Fibroblast of skin of abdomen (primary cell): ENCODE measurements at regions not wholly inside any gene's neighbourhood (a gene's known extent, or its start where the extent isn't known, plus 50 kb on each side); places are given as distances from the start of the nearest gene placed in this dataset.
"Not testable (repeated sequence)": the region's sequence is repeated elsewhere in the genome, so short reads cannot be mapped to it uniquely, and the experiment has no call there.

Experiments
- DNase-seq: peaks from one replicate; pipeline ENCODE4 v3.0.0-alpha.2; 2013

GRCh38 chr16:80250381-80250780, 290.4 kb upstream of the DYNLRB2 start:
- no peak for DNase-seq

DNA sequence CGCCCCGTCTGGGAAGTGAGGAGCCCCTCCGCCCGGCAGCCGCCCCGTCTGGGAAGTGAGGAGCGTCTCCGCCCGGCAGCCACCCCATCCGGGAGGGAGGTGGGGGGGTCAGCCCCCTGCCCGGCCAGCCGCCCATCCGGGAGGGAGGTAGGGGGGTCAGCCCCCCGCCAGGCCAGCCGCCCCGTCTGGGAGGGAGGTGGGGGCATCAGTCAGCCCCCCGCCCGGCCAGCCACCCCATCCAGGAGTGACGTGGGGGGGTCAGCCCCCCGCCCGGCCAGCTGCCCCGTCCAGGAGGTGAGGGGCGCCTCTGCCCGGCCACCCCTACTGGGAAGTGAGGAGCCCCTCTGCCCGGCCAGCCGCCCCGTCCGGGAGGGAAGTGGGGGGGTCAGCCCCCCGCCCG, 297.5 kb upstream of the DYNLRB2 start:
- not testable (repeated sequence) for DNase-seq

DNA sequence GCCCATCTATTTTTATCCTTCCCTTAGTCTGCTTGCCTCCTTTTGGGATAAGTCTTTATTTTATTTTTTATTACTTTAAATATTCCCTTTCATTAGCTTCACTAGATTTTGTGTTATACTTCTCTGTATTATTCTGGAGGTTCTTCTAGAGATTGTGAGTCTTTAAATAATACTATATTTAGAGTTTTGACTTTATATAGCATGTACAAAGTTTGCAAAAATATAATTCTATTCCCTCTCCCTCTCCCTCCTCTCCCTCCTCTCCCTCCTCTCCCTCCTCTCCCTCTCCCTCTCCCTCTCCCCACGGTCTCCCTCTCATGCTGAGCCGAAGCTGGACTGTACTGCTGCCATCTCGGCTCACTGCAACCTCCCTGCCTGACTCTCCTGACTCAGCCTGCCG, 298.5 kb upstream of the DYNLRB2 start:
- DNase-seq, result not testable (repeated sequence)

GRCh38 chr16:80233097-80233835, 307.5 kb upstream of the DYNLRB2 start:
- no peak for DNase-seq

DNA sequence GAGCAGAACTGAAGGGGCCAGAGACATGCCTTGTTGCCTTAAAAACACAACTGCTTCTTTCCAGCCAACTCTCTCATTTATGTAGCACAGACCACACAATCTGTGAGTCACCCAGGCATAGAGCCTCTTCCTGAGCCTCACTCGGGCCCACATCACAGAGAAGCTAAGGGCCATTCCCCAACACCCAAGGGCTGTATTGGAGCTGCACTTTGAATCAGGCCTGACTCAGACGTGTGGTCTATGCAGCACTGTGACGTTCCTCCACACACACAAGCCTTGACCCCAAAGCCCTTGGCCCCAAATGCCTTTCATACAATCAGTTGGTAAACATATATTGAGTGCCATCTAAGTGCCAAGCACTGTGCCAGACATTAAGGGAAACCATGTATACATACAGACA, 308.9 kb upstream of the DYNLRB2 start:
- DNase-seq, result peak; percentile 90

DNA sequence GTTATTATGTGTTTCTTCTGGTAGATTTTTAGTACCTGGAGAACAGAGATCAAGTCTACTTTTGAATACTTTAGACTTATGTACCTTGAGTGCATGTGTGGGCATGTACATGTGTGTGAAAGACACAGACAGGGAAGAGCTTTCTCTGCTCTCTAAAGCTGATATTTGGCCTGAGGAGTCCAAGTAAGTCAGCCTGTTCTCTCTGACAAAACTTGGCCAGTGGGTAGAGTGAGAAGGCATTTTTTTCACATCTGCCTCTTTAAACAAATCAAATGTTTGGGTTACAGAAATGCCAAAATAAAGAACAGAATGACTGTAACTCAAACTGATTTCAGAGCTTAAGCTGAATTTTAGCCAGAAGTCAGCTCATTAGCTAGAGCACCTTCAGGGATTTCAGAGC, 309.7 kb upstream of the DYNLRB2 start:
- DNase-seq, result peak; percentile 9

GRCh38 chr16:80230328-80231120, 310.3 kb upstream of the DYNLRB2 start:
- DNase-seq, result peak; percentile 26

GRCh38 chr16:80226499-80226898, 314.3 kb upstream of the DYNLRB2 start:
- no peak for DNase-seq

DNA sequence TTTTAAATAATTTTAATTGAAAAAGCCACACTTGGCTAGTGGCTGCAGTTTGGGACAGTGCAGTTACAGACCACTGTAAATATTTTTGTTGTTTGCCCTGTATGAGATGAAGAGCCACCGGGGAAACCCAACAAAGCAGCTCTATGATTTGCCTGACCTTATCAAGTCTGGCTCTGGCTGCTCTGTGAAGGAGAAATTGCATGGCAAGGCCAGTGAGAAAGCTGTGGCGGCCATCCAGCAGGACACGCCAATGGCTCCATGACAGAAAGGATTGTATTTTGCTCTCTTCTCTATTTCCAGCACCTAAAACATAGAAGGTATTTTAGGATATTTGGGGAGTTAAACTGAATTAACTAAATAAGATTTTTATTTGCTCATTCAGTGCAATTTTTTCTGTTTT, 330.0 kb upstream of the DYNLRB2 start:
- no peak for DNase-seq

DNA sequence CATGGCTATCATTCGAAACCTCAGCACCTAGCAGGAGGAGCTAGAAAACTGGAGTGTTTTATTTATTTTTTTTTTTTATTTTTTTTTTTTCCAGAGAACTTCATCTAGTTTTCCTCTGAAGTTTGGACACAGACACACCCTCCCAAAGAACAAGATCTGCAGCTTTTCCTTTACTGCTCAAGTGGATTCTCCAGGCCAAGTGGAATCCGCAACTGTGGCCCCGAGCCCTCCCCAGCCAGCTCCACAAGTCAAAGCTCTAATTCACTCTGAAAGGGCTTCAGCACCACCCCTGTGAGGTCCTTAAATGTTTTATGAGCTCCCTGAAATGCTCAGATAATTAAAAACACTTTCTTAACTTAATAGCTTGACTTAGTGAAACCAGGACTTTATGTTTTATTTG, 332.1 kb upstream of the DYNLRB2 start:
- no peak for DNase-seq

DNA sequence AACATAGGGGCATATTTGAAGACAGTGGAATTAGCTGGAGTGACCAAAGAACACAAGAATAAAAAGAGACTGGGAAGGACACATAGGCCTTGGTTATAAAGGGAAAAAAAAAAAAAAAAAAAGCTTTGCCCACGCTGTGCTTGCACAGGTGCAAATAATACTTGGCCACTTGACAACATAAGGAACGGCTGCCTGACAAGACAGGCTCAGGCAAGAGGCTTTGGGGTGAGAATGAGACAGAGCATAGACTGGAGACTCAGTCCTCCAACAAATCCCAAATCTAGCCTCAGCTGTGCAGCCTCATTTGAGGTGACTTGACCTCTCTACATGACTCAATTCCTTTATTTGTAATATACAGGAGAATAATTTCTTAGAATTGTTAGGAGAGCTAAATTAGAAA, 332.8 kb upstream of the DYNLRB2 start:
- no peak for DNase-seq

DNA sequence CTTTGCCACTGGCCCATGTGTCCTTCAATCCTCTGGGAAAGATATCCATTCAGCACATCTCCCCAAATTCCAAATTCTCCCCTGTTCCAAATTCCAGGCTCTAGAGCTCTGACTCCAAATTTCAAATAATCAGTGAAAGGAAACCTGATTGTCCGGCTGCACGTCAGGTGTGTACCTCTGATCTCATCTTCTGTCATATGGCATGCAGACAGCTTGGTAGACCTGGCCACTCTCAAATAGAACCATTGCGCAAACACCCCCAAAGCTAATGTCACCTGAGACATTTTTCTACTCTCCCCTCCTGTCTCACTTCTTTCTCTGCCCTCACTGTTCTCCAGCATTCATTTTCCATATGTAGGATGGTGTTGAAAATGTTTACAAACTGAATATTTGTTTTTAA, 337.0 kb upstream of the DYNLRB2 start:
- DNase-seq, result no peak

DNA sequence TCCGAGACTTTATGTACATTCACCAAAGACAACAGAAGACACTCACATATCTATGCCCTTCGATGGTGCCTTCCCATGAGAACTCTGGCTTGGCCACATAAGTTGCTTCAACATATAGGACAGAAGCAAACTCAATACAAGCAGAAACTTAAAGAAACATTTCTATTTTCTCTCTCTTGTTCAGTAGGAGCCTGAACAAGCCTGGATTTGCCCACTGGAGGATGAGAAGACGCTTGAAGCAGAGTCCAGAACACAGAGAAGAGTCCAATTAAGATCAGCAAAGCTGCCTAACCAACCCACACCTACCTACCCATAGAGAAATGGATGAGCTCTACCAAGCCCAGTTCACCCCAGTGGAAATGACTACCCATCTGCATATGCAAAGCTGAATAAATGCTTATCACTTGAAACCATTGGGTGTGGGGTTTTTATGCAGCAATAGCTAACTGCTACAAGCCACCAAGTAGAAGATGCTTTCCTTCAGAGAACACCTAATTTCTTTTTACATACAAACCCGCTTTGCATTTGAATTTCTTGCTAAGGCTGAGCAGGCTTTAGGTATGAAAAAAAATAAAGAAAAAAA, 337.9 kb upstream of the DYNLRB2 start:
- DNase-seq, result no peak

DNA sequence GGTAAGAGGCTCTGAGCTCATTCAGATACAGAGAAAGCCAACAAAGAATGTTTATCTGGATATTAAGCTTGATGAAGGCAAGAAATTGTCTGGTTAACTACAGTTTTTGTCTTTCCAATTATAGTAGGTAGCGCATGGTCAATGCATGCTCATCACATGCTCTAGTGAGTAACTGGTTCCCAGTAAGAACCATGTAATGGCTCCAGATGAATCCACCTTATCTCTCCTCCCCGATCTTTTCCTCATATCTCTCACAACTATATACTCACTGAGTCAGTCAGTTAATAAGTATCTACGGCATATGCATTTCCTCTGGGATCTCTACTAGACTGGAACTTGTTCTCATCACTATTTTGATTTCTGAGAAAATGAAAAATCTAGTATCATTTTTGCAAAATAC, 340.7 kb upstream of the DYNLRB2 start:
- no peak for DNase-seq

DNA sequence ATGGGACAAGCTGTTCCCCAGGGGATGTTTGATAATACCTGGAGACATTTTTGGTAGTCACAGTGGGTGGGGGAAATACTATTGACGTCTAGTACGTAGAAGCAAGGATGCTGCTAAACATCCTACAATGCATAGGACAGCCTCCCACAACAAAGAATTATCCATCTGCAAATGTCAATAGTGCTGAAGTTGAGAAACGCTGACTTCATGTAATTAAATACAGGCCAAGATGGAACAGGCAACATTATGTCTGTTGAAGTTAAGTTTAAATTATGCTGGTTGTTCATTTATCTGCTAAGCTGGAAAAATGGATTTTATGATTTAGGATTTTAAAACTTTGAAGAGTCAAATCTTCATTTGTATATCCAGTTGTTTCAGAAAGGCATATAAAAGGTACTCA, 341.2 kb upstream of the DYNLRB2 start:
- no peak for DNase-seq

GRCh38 chr16:80198311-80199299, 342.2 kb upstream of the DYNLRB2 start:
- DNase-seq, result no peak

DNA sequence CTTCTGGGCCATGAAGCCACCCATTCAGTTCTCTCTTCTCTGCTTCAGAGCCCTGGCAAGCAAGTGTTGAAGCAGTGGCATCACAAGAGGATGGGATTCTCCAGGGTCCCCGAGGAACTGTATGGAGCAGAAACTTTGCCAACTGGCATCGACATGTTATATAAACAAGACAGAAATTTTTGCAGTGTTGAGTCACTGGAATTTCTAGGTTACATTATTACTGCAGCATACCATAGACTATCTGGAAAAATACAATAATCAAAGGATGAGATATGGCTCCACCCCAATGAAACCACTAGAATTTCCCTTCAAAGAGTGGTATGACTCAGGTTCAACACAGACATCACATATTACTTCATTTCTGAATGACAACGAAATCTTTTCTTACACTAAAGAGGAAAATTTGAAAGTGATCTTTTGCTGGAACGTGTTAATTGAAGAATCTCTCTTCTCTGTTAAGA, 343.0 kb upstream of the DYNLRB2 start:
- DNase-seq, result peak; percentile 95

DNA sequence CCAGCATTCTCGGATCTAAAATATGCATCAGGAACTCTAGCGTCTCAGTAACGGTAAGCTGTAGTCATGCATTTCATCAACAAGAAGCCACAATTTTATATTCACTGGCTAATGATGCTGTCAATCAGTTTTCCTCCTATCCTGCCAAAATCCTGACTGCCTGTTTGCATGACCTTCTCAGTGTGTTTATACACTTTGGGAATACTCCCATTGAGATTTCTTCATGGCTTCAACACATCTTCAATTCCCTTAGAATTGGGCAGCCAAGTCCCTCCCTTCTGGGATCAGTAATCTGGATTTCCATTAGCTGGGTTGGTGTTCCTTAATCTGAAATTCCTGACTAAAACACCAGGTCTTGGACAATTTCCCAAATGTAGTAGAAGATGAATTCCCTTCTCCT, 348.9 kb upstream of the DYNLRB2 start:
- DNase-seq, result no peak

DNA sequence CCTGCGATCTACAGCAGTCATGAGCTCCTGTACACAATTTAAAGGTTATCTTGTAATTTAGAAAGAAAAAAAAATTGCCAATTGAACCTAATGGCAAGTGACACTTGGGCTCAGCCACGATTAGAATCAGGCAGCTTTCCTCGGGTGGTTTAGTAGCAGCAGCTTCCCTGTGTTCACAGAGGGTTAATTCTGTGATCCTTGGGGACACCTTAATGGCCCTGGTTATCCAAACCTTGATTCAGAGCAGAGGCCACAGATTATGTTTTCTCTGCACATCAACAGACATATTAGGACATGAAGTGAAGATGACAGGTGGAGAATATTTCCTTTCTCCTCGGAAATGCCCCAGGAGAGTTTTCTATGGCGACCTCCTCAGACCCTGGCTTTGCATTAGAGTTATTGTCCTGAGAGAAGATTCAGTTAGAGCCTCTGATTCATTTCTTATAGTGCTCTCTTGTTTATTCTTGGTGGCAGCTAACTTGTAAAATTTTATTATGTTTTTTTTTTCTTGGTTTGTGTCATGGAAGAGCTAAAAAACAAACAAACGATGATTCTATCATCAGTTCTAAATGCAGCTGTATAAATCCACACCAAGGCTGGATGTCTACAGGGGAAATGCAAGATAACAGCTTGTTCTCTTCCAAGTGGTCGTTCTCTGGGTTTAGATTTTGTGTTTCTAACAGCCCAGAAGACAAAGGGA, 351.2 kb upstream of the DYNLRB2 start:
- no peak for DNase-seq

DNA sequence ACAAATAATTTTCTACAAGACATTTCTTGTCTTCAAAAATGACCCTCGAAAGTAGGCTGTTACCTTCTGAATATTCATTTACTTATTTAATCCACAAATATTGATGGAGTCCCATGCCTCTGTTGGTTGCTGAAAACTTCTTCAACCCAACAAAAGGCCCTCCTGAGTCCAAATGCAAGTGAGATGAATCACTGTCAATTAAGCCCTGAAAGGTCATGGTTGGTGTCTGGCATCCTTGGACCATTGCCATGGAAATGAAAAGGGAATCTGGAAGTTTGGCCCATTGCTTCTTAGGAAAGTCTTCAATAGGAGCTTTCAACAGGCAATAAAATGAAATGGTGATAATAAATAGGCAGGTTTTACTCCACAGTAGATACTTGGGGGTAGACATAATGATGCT, 364.7 kb upstream of the DYNLRB2 start:
- DNase-seq, result no peak

DNA sequence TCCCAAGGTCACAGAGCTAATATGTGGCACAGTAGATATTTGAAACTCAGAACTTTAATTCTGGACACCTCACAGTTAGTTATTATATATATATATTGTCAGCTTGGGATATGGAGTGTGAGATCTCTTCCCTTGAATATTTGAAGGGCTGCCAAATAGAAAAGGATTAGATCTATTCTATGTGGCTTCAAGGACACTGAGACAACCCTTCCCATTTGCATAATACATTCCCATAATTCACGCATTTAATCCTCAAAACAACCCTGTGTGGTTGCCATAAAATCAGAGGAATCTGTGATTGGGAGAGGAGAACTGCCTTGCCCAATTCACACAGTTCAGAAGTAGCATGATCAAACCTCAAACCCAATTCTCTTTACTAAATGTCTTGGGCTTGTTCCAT, 365.8 kb upstream of the DYNLRB2 start:
- peak; percentile 76 for DNase-seq

DNA sequence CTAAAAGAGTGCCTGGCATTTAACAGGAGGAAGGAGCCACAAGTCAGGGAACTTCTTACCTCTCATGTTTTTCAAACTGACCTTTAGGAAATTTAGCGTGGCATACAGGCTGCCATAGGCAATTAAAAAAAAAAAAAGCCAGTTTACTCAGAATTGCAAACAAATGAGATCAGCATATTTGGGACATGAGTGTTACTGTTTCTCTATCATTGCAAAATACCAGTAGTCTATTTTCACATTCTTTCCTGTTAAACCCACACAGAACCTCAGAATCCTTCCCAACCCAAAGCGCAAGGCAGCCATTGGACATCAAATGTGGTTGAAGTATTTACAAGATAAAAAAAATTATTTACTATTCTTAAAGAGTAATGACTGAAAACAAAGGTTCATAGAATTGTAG, 366.4 kb upstream of the DYNLRB2 start:
- peak; percentile 86 for DNase-seq
